ENCODE measurements at regions not wholly inside any gene's neighbourhood (a gene's known extent, or its start where the extent isn't known, plus 50 kb on each side); places are given as distances from the start of the nearest gene placed in this dataset.

GRCh38 chr1:53405737-53406136, 53.5 kb upstream of the DMRTB1 start:
- peaks cover 48% of the 10 kb centered on the region for H3K27me3 ChIP-seq (ENCODE audit: control insufficient read depth, low read length)
- H3K4me1 ChIP-seq (ENCODE audit: control insufficient read depth, low read length): no peaks in the 10 kb centered on the region
- no peak overlapping the region for H3K4me3 ChIP-seq (ENCODE audit: low read length)
- no peaks in the 10 kb centered on the region for H4K20me1 ChIP-seq (ENCODE audit: control insufficient read depth, insufficient read depth, low read depth, low read length)
- H3K9me2 ChIP-seq (replicated peaks; ENCODE audit: control insufficient read depth, low read length): no peaks in the 10 kb centered on the region
- H3K36me3 ChIP-seq (ENCODE audit: control insufficient read depth, low read length): no peaks in the 10 kb centered on the region
- no peaks in the 10 kb centered on the region for H3K79me2 ChIP-seq (ENCODE audit: control insufficient read depth, low read length)
- H3F3A ChIP-seq (ENCODE audit: control insufficient read depth, insufficient read depth): no peaks in the 10 kb centered on the region
- no peak overlapping the region for H3K4me2 ChIP-seq (ENCODE audit: low read length)
- H3K9me3 ChIP-seq (ENCODE audit: control insufficient read depth, insufficient read depth, low read length): no peaks in the 10 kb centered on the region
- TF ChIP-seq, protein P1, sequence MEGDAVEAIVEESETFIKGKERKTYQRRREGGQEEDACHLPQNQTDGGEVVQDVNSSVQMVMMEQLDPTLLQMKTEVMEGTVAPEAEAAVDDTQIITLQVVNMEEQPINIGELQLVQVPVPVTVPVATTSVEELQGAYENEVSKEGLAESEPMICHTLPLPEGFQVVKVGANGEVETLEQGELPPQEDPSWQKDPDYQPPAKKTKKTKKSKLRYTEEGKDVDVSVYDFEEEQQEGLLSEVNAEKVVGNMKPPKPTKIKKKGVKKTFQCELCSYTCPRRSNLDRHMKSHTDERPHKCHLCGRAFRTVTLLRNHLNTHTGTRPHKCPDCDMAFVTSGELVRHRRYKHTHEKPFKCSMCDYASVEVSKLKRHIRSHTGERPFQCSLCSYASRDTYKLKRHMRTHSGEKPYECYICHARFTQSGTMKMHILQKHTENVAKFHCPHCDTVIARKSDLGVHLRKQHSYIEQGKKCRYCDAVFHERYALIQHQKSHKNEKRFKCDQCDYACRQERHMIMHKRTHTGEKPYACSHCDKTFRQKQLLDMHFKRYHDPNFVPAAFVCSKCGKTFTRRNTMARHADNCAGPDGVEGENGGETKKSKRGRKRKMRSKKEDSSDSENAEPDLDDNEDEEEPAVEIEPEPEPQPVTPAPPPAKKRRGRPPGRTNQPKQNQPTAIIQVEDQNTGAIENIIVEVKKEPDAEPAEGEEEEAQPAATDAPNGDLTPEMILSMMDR (IDR thresholded peaks at IDR 0.05; ENCODE audit: low read depth, low read length, poor library complexity, severe bottlenecking): no peak
- no peak for TF ChIP-seq EZH2phosphoT487 (IDR thresholded peaks at IDR 0.05; ENCODE audit: borderline replicate concordance, low read length)
- H3K27ac ChIP-seq (ENCODE audit: low read depth, low read length): no peak overlapping the region

DNA sequence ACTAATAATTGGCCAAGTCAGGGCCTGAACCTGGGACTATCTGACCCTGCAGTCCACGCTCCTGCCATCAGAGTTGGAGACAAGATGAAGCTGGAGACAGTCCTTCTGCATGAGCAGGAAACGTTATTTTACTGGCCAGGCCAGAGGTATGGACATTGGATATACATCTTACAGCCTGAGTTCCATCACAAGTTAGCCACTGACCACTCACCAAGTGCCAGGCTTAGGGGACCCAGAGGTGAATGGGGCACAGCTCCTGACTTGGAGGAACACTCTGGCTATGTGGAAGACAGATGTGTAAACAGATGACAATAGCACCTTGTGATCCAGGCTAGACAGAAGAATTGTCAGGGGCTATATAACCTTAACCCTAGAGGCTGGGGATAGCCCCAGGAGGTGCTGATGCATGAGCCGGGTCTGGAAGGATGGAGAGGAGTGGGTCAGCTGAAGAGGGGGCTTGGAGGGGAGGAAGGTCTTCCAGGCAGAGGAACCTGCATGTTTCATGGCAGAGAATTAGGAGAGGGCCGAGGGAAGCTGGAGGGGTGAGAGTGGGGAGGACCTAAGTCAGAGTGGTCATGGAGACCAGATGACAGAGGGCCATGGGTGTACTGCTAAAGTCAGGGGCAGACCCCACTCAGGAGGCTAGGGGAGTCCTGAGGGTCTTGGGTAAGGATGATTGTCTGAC, 52.5 kb upstream of the DMRTB1 start:
- H3K9me3 ChIP-seq (ENCODE audit: control insufficient read depth, insufficient read depth, low read length): no peaks in the 10 kb centered on the region
- H3F3A ChIP-seq (ENCODE audit: control insufficient read depth, insufficient read depth): no peaks in the 10 kb centered on the region
- H3K27me3 ChIP-seq (ENCODE audit: control insufficient read depth, low read length): peaks cover 47% of the 10 kb centered on the region
- no peak overlapping the region for H3K27ac ChIP-seq (ENCODE audit: low read depth, low read length)
- H3K4me2 ChIP-seq (ENCODE audit: low read length): no peak overlapping the region
- H3K4me3 ChIP-seq (ENCODE audit: low read length): no peak overlapping the region
- H4K20me1 ChIP-seq (ENCODE audit: control insufficient read depth, insufficient read depth, low read depth, low read length): no peaks in the 10 kb centered on the region
- TF ChIP-seq EZH2phosphoT487 (IDR thresholded peaks at IDR 0.05; ENCODE audit: borderline replicate concordance, low read length): no peak
- H3K9me2 ChIP-seq (replicated peaks; ENCODE audit: control insufficient read depth, low read length): no peaks in the 10 kb centered on the region
- H3K79me2 ChIP-seq (ENCODE audit: control insufficient read depth, low read length): no peaks in the 10 kb centered on the region
- H3K4me1 ChIP-seq (ENCODE audit: control insufficient read depth, low read length): no peaks in the 10 kb centered on the region
- no peaks in the 10 kb centered on the region for H3K36me3 ChIP-seq (ENCODE audit: control insufficient read depth, low read length)

DNA sequence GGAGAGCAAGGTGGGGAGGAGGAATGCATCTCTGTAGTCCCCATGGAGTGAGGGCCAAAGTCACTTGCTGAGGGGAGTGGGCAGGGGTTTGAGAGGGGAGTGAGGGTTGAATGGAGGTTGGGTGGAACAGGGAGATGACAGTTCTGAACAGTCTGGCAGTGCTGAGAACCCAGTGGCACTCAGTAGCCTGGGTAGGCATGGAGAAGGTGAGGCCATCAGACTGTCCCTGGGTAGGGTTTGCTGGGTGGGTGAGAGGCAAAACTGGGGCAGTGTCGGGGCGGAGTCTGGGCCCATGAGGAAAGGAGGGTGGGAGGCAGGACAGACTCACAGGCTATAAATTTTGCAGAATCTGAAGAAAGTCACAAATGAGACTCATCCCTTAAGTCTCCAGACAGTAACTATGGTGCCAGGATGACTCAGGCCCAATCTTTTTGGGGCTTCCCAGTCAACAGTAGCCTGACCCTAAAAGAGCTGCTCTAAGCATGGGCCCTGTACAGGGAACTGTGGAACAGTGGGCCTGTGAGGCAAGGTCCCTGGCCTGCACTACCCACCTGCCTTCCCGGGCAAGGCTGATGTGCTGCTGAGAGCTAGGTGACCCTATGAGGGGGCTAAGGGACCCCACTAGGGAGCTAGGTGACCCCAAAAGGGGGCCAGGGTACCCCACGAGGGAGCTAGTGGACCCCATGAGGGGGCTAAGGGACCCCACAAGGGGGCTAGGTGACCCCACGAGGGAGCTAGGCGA, 51.0 kb upstream of the DMRTB1 start:
- Histone ChIP-seq H3F3A (ENCODE audit: control insufficient read depth, insufficient read depth) (no peaks in the 10 kb centered on the region), H3K27ac (ENCODE audit: low read depth, low read length) (no peak overlapping the region), H3K79me2 (ENCODE audit: control insufficient read depth, low read length) (no peaks in the 10 kb centered on the region), H3K4me2 (ENCODE audit: low read length) (no peak overlapping the region), H3K9me3 (ENCODE audit: control insufficient read depth, insufficient read depth, low read length) (no peaks in the 10 kb centered on the region), H3K4me3 (ENCODE audit: low read length) (no peak overlapping the region), H3K4me1 (ENCODE audit: control insufficient read depth, low read length) (no peaks in the 10 kb centered on the region), H4K20me1 (ENCODE audit: control insufficient read depth, insufficient read depth, low read depth, low read length) (no peaks in the 10 kb centered on the region), H3K27me3 (ENCODE audit: control insufficient read depth, low read length) (peaks cover 36% of the 10 kb centered on the region), H3K36me3 (ENCODE audit: control insufficient read depth, low read length) (no peaks in the 10 kb centered on the region), H3K9me2 (replicated peaks; ENCODE audit: control insufficient read depth, low read length) (no peaks in the 10 kb centered on the region)
- TF ChIP-seq EZH2phosphoT487 (IDR thresholded peaks at IDR 0.05; ENCODE audit: borderline replicate concordance, low read length): no peak
- TF ChIP-seq, protein P1 (IDR thresholded peaks at IDR 0.05; ENCODE audit: low read depth, low read length, poor library complexity, severe bottlenecking): no peak

GRCh38 chr1:53408755-53409129, 50.5 kb upstream of the DMRTB1 start:
- Histone ChIP-seq H3K27ac (ENCODE audit: low read depth, low read length) (no peak overlapping the region), H3K27me3 (ENCODE audit: control insufficient read depth, low read length) (peaks cover 38% of the 10 kb centered on the region), H3K9me2 (replicated peaks; ENCODE audit: control insufficient read depth, low read length) (no peaks in the 10 kb centered on the region), H3K4me3 (ENCODE audit: low read length) (no peak overlapping the region), H4K20me1 (ENCODE audit: control insufficient read depth, insufficient read depth, low read depth, low read length) (no peaks in the 10 kb centered on the region), H3K36me3 (ENCODE audit: control insufficient read depth, low read length) (no peaks in the 10 kb centered on the region), H3K4me1 (ENCODE audit: control insufficient read depth, low read length) (no peaks in the 10 kb centered on the region), H3F3A (ENCODE audit: control insufficient read depth, insufficient read depth) (no peaks in the 10 kb centered on the region), H3K79me2 (ENCODE audit: control insufficient read depth, low read length) (no peaks in the 10 kb centered on the region), H3K9me3 (ENCODE audit: control insufficient read depth, insufficient read depth, low read length) (no peaks in the 10 kb centered on the region), H3K4me2 (ENCODE audit: low read length) (no peak overlapping the region)
- TF ChIP-seq EZH2phosphoT487 (IDR thresholded peaks at IDR 0.05; ENCODE audit: borderline replicate concordance, low read length): no peak
- TF ChIP-seq, protein P1 (IDR thresholded peaks at IDR 0.05; ENCODE audit: low read depth, low read length, poor library complexity, severe bottlenecking): no peak

Measured in DOHH2 (cell line).